GM12892 (cell line): ENCODE measurements at regions not wholly inside any gene's neighbourhood (a gene's known extent, or its start where the extent isn't known, plus 50 kb on each side); places are given as distances from the start of the nearest gene placed in this dataset.

ENCODE experiments used
- POLR2A ChIP-seq: IDR thresholded peaks from 2 replicates; pipeline ENCODE4 v1.6.1; 2011; ENCODE audit warnings: low read depth, low read length, control low read depth
- POLR2AphosphoS5 ChIP-seq: IDR thresholded peaks from 2 replicates; pipeline ENCODE4 v1.6.1; 2011; ENCODE audit warnings: low read depth, low read length, control low read depth
- TAF1 ChIP-seq: IDR thresholded peaks from 2 replicates; pipeline ENCODE4 v1.6.1; 2011; ENCODE audit warnings: low read depth, mild to moderate bottlenecking, control low read depth, low read length, borderline replicate concordance

GRCh38 chr2:22692746-22693145 is 692.2 kb upstream of the KLHL29 start:
- no peak for TF ChIP-seq POLR2A
- TF ChIP-seq TAF1 = no peak
- no peak for TF ChIP-seq POLR2AphosphoS5
